Neural cell (in vitro differentiated cells): ENCODE measurements at regions not wholly inside any gene's neighbourhood (a gene's known extent, or its start where the extent isn't known, plus 50 kb on each side); places are given as distances from the start of the nearest gene placed in this dataset.

Experiments
- H2AFZ ChIP-seq: fragments of 200-600, 300-800 bp; sonication (generic), shearing (Covaris generic); 2 replicates; pipeline ENCODE4 v1.6.0; 2014; ENCODE audit warnings: low read depth, mild to moderate bottlenecking, antibody characterized with exemption, low read length, moderate library complexity
- H3F3A ChIP-seq: fragments of 200-600 bp; shearing (Covaris generic); 2 replicates; pipeline ENCODE4 v1.6.1; 2016; ENCODE audit warnings: mild to moderate bottlenecking, moderate library complexity, mixed read lengths, antibody characterized with exemption, low read length; ENCODE audit not compliant: insufficient read depth, poor library complexity, severe bottlenecking
- H3K27ac ChIP-seq: fragments of 200-600, 300-800 bp; sonication (generic), shearing (Covaris generic); 2 replicates; pipeline ENCODE4 v1.5.1; 2014; ENCODE audit warnings: mild to moderate bottlenecking, low read length, moderate library complexity
- H3K27me3 ChIP-seq: fragments of 300-800, 200-600 bp; sonication (generic), shearing (Covaris generic); 2 replicates; pipeline ENCODE4 v1.6.0; 2014; ENCODE audit warnings: mild to moderate bottlenecking, low read depth, low read length, moderate library complexity; ENCODE audit not compliant: insufficient read depth
- H3K36me3 ChIP-seq: fragments of 300-800, 200-600 bp; sonication (generic), shearing (Covaris generic); 2 replicates; pipeline ENCODE4 v1.5.1; 2014; ENCODE audit warnings: mild to moderate bottlenecking, antibody characterized with exemption, low read length, moderate library complexity; ENCODE audit not compliant: insufficient read depth
- H3K4me2 ChIP-seq: fragments of 300-800, 200-600 bp; sonication (generic), shearing (Covaris generic); 2 replicates; pipeline ENCODE4 v1.6.0; 2014; ENCODE audit warnings: mild to moderate bottlenecking, low read length
- H3K4me3 ChIP-seq: fragments of 300-800, 200-600 bp; sonication (generic), shearing (Covaris generic); 2 replicates; pipeline ENCODE4 v1.5.1; 2014; ENCODE audit warnings: mild to moderate bottlenecking, low read length, moderate library complexity
- H3K79me2 ChIP-seq: fragments of 200-600 bp; shearing (Covaris generic); replicated peaks from 2 replicates; pipeline ENCODE4 v1.6.0; 2014; ENCODE audit warnings: mild to moderate bottlenecking, low read length, moderate library complexity; ENCODE audit not compliant: insufficient read depth
- H3K9ac ChIP-seq: fragments of 300-800, 200-600 bp; sonication (generic), shearing (Covaris generic); 2 replicates; pipeline ENCODE4 v1.6.1; 2016; ENCODE audit warnings: mild to moderate bottlenecking, low read length, mixed read lengths
- H3K9me2 ChIP-seq: fragments of 200-600 bp; shearing (Covaris generic); 2 replicates; pipeline ENCODE4 v1.6.1; 2016; ENCODE audit warnings: mild to moderate bottlenecking, low read length, mixed read lengths; ENCODE audit not compliant: insufficient read depth
- H3K9me3 ChIP-seq: fragments of 200-600, 300-800 bp; sonication (generic), shearing (Covaris generic); 2 replicates; pipeline ENCODE4 v1.6.1; 2016; ENCODE audit warnings: mild to moderate bottlenecking, mixed run types, low read length, moderate library complexity, mixed read lengths
- H4K20me1 ChIP-seq: fragments of 200-600 bp; shearing (Covaris generic); 2 replicates; pipeline ENCODE4 v1.6.1; 2016; ENCODE audit warnings: mild to moderate bottlenecking, mixed run types; ENCODE audit not compliant: insufficient read depth
- EP300 ChIP-seq: fragments of 450-650 bp; conservative IDR thresholded peaks from 2 replicates; pipeline ENCODE4 v1.6.1; 2014; ENCODE audit warnings: antibody characterized with exemption, mild to moderate bottlenecking, moderate library complexity; ENCODE audit not compliant: poor library complexity, severe bottlenecking
- EZH2 ChIP-seq: fragments of 200-600, 300-800 bp; shearing (Covaris generic), sonication (generic); IDR thresholded peaks from 2 replicates; pipeline ENCODE4 v1.6.1; 2014; ENCODE audit warnings: antibody characterized with exemption, low read length, borderline replicate concordance, mild to moderate bottlenecking; ENCODE audit not compliant: insufficient read depth, poor library complexity, severe bottlenecking
- MXI1 ChIP-seq: fragments of 450-650 bp; conservative IDR thresholded peaks from 2 replicates; pipeline ENCODE4 v1.6.1; 2014; ENCODE audit warnings: antibody characterized with exemption, mild to moderate bottlenecking; ENCODE audit not compliant: poor library complexity, severe bottlenecking
- POLR2AphosphoS5 ChIP-seq: IDR thresholded peaks from 2 replicates; pipeline ENCODE4 v1.6.1; 2012
- RAD21 ChIP-seq: fragments of 450-650 bp; conservative IDR thresholded peaks from 2 replicates; pipeline ENCODE4 v1.6.1; 2014; ENCODE audit warnings: antibody characterized with exemption, mild to moderate bottlenecking, moderate library complexity
- REST ChIP-seq: IDR thresholded peaks from 2 replicates; pipeline ENCODE4 v1.6.1; 2012; ENCODE audit warnings: borderline replicate concordance
- SMC3 ChIP-seq: fragments of 450-650 bp; conservative IDR thresholded peaks from 2 replicates; pipeline ENCODE4 v1.6.1; 2014; ENCODE audit warnings: antibody characterized with exemption, mild to moderate bottlenecking, moderate library complexity; ENCODE audit not compliant: poor library complexity
- TAF1 ChIP-seq: IDR thresholded peaks from 2 replicates; pipeline ENCODE4 v1.6.1; 2012; ENCODE audit warnings: low read depth
- TF ChIP-seq, protein P1 (sequence below): fragments of 450-650 bp; IDR thresholded peaks from 2 replicates; pipeline ENCODE4 v1.5.1; 2014; ENCODE audit warnings: antibody characterized with exemption, mild to moderate bottlenecking, moderate library complexity; ENCODE audit not compliant: poor library complexity, severe bottlenecking

- no peaks in the 10 kb centered on the region for H4K20me1 ChIP-seq
- no peaks in the 10 kb centered on the region for H3K27me3 ChIP-seq
- TF ChIP-seq, protein P1, sequence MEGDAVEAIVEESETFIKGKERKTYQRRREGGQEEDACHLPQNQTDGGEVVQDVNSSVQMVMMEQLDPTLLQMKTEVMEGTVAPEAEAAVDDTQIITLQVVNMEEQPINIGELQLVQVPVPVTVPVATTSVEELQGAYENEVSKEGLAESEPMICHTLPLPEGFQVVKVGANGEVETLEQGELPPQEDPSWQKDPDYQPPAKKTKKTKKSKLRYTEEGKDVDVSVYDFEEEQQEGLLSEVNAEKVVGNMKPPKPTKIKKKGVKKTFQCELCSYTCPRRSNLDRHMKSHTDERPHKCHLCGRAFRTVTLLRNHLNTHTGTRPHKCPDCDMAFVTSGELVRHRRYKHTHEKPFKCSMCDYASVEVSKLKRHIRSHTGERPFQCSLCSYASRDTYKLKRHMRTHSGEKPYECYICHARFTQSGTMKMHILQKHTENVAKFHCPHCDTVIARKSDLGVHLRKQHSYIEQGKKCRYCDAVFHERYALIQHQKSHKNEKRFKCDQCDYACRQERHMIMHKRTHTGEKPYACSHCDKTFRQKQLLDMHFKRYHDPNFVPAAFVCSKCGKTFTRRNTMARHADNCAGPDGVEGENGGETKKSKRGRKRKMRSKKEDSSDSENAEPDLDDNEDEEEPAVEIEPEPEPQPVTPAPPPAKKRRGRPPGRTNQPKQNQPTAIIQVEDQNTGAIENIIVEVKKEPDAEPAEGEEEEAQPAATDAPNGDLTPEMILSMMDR: no peak
- no peak for TF ChIP-seq TAF1
- TF ChIP-seq RAD21: no peak
- no peak for TF ChIP-seq REST
- TF ChIP-seq SMC3: no peak
- TF ChIP-seq EZH2: no peak
- no peak for TF ChIP-seq EP300
- no peak for TF ChIP-seq MXI1
- TF ChIP-seq POLR2AphosphoS5: no peak
- H3F3A ChIP-seq: no peaks in the 10 kb centered on the region
- H3K27ac ChIP-seq: no peak overlapping the region
- H2AFZ ChIP-seq: no peak overlapping the region
- H3K4me2 ChIP-seq: no peak overlapping the region
- H3K4me3 ChIP-seq: no peak overlapping the region
- H3K36me3 ChIP-seq: no peaks in the 10 kb centered on the region
- no peak overlapping the region for H3K9ac ChIP-seq
- no peaks in the 10 kb centered on the region for H3K9me3 ChIP-seq
- no peaks in the 10 kb centered on the region for H3K9me2 ChIP-seq
- H3K79me2 ChIP-seq: no peaks in the 10 kb centered on the region
Measured at GRCh38 chr7:51639661-51640334, 323.2 kb upstream of the COBL start.

- Histone ChIP-seq H3K9me2 (no peaks in the 10 kb centered on the region), H3K79me2 (no peaks in the 10 kb centered on the region), H3K36me3 (no peaks in the 10 kb centered on the region), H3K4me2 (no peak overlapping the region), H3K27ac (no peak overlapping the region), H3K9me3 (no peaks in the 10 kb centered on the region), H4K20me1 (no peaks in the 10 kb centered on the region), H3K27me3 (no peaks in the 10 kb centered on the region), H3K9ac (no peak overlapping the region), H3F3A (no peaks in the 10 kb centered on the region), H3K4me3 (no peak overlapping the region), H2AFZ (no peak overlapping the region)
- TF ChIP-seq POLR2AphosphoS5: no peak
- TF ChIP-seq MXI1: no peak
- TF ChIP-seq EP300: no peak
Measured at GRCh38 chr7:51636503-51636902, 319.9 kb upstream of the COBL start.
